HL-60 (cell line): ENCODE measurements at regions not wholly inside any gene's neighbourhood (a gene's known extent, or its start where the extent isn't known, plus 50 kb on each side); places are given as distances from the start of the nearest gene placed in this dataset.
"Not testable (repeated sequence)": the region's sequence is repeated elsewhere in the genome, so short reads cannot be mapped to it uniquely, and the experiment has no call there.

ENCODE experiments used
- CTCF ChIP-seq: IDR thresholded peaks from one replicate; pipeline ENCODE4 v1.5.1; 2011; ENCODE audit warnings: low read length, control low read depth, inconsistent platforms; ENCODE audit not compliant: insufficient read depth
- GABPA ChIP-seq: IDR thresholded peaks from 2 replicates; pipeline ENCODE4 v1.6.1; 2012; ENCODE audit warnings: low read depth
- POLR2AphosphoS5 ChIP-seq: IDR thresholded peaks from 2 replicates; pipeline ENCODE4 v1.6.1; 2012; ENCODE audit warnings: low read depth
- TF ChIP-seq, protein P1 (sequence below): IDR thresholded peaks from 2 replicates; pipeline ENCODE4 v1.6.1; 2012; ENCODE audit warnings: low read depth; ENCODE audit not compliant: insufficient replicate concordance

GRCh38 chr6:57876659-57877058 lies 559.2 kb downstream of the PRIM2 start:
- TF ChIP-seq CTCF, POLR2AphosphoS5: not testable (repeated sequence)
- TF ChIP-seq, protein P1, sequence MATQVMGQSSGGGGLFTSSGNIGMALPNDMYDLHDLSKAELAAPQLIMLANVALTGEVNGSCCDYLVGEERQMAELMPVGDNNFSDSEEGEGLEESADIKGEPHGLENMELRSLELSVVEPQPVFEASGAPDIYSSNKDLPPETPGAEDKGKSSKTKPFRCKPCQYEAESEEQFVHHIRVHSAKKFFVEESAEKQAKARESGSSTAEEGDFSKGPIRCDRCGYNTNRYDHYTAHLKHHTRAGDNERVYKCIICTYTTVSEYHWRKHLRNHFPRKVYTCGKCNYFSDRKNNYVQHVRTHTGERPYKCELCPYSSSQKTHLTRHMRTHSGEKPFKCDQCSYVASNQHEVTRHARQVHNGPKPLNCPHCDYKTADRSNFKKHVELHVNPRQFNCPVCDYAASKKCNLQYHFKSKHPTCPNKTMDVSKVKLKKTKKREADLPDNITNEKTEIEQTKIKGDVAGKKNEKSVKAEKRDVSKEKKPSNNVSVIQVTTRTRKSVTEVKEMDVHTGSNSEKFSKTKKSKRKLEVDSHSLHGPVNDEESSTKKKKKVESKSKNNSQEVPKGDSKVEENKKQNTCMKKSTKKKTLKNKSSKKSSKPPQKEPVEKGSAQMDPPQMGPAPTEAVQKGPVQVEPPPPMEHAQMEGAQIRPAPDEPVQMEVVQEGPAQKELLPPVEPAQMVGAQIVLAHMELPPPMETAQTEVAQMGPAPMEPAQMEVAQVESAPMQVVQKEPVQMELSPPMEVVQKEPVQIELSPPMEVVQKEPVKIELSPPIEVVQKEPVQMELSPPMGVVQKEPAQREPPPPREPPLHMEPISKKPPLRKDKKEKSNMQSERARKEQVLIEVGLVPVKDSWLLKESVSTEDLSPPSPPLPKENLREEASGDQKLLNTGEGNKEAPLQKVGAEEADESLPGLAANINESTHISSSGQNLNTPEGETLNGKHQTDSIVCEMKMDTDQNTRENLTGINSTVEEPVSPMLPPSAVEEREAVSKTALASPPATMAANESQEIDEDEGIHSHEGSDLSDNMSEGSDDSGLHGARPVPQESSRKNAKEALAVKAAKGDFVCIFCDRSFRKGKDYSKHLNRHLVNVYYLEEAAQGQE: not testable (repeated sequence)
- TF ChIP-seq GABPA: peak; percentile 42; the same call in 1 of the 2 replicates
